Neutrophil (primary cell): ENCODE measurements at regions not wholly inside any gene's neighbourhood (a gene's known extent, or its start where the extent isn't known, plus 50 kb on each side); places are given as distances from the start of the nearest gene placed in this dataset.

Experiments used
- H3K27ac ChIP-seq: fragments of 200-600 bp; sonication (generic); 2 replicates; pipeline ENCODE4 v1.5.1; 2016; ENCODE audit warnings: mild to moderate bottlenecking, moderate library complexity
- H3K27me3 ChIP-seq: fragments of 200-600 bp; sonication (generic); 2 replicates; pipeline ENCODE4 v1.6.0; 2016; ENCODE audit warnings: mild to moderate bottlenecking
- H3K36me3 ChIP-seq: fragments of 200-600 bp; sonication (generic); 2 replicates; pipeline ENCODE4 v1.5.1; 2017
- H3K4me1 ChIP-seq, 2 experiments: fragments of 200-600 bp in 1 of 2; sonication (generic) in 1 of 2; 1 replicate in 1 of 2; 2 replicates in 1 of 2; pipeline versions ENCODE4 v1.5.1 to v1.6.1; 2013 to 2016; ENCODE audit warnings: low read depth in 1 of 2, low read length in 1 of 2, mild to moderate bottlenecking in 1 of 2, moderate library complexity in 1 of 2; ENCODE audit not compliant: control insufficient read depth in 1 of 2, insufficient read depth in 1 of 2
- H3K4me3 ChIP-seq, 2 experiments: fragments of 200-600 bp in 1 of 2; sonication (generic) in 1 of 2; 1 replicate in 1 of 2; 2 replicates in 1 of 2; pipeline ENCODE4 v1.5.1; 2013 to 2016; ENCODE audit warnings: low read depth in 1 of 2, low read length in 1 of 2, mild to moderate bottlenecking in 1 of 2, moderate library complexity in 1 of 2
- H3K9me3 ChIP-seq: fragments of 200-600 bp; sonication (generic); 2 replicates; pipeline ENCODE4 v1.5.1; 2016
- TF ChIP-seq, protein P1 (sequence below): fragments of 200-600 bp; sonication (generic); IDR thresholded peaks from 2 replicates; pipeline ENCODE4 v1.5.1; 2016; ENCODE audit warnings: antibody characterized with exemption

DNA sequence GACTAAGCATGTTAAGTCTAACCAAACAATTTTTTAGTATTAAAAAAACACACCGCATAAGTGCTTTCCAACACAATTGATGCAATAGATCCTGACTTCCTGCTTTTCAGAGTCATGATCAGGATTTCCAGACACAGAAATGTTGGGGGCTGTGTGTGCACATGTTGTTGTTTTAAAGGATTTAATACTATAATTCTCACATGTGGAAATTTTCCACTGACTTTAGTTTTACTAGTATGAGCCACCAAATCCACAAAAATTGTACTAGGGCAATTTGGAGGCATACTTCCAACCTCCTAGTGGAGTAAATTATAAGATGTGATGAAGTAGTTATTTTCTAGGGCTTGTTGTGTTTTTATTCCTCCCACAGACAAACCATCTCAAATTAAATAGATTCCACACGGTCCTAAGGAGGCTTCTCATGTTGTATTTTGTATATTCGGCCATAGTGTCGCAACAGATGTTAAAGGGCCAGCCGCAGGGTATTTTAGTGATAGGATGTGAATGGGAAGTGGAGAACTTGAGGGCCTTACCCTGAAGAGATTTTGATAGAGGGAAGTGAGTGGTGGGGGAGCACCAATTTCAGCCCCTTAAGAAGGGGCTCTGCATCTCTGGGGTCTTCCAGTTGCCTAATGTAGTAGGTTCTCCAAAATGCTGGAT is 108.9 kb upstream of the KLF7 start:
- TF ChIP-seq, protein P1, sequence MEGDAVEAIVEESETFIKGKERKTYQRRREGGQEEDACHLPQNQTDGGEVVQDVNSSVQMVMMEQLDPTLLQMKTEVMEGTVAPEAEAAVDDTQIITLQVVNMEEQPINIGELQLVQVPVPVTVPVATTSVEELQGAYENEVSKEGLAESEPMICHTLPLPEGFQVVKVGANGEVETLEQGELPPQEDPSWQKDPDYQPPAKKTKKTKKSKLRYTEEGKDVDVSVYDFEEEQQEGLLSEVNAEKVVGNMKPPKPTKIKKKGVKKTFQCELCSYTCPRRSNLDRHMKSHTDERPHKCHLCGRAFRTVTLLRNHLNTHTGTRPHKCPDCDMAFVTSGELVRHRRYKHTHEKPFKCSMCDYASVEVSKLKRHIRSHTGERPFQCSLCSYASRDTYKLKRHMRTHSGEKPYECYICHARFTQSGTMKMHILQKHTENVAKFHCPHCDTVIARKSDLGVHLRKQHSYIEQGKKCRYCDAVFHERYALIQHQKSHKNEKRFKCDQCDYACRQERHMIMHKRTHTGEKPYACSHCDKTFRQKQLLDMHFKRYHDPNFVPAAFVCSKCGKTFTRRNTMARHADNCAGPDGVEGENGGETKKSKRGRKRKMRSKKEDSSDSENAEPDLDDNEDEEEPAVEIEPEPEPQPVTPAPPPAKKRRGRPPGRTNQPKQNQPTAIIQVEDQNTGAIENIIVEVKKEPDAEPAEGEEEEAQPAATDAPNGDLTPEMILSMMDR: no peak
- Histone ChIP-seq H3K27me3 (no peaks in the 10 kb centered on the region), H3K27ac (no peak overlapping the region), H3K36me3 (no peaks in the 10 kb centered on the region), H3K9me3 (no peaks in the 10 kb centered on the region), H3K4me3 (no peak overlapping the region), H3K4me1 (peaks cover 3 to 6% of the 10 kb centered on the region in 2 experiments)

DNA sequence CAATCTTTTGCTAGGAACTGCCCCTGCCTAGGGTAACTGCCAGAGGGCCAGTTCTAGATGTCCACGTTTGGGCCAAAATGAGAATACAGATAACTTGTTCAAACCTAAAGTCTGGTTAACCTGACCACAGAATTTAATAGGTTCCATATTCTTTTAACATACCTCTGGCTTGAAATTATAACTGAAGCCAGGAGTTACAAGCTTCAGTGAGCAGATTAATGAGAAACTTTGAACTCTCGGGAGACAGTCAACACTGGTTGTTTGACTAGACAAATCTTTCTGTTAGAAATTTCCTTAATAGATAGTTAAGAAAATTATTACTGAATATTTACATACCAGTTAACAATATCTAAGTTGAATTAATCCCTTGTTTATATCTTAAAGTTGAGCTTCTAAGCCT is 110.0 kb upstream of the KLF7 start:
- H3K4me1 ChIP-seq: peaks cover 3 to 6% of the 10 kb centered on the region in 2 experiments
- no peak overlapping the region for H3K4me3 ChIP-seq
- no peaks in the 10 kb centered on the region for H3K36me3 ChIP-seq
- H3K27ac ChIP-seq: no peak overlapping the region
- TF ChIP-seq, protein P1: no peak
- H3K9me3 ChIP-seq: no peaks in the 10 kb centered on the region
- H3K27me3 ChIP-seq: no peaks in the 10 kb centered on the region

DNA sequence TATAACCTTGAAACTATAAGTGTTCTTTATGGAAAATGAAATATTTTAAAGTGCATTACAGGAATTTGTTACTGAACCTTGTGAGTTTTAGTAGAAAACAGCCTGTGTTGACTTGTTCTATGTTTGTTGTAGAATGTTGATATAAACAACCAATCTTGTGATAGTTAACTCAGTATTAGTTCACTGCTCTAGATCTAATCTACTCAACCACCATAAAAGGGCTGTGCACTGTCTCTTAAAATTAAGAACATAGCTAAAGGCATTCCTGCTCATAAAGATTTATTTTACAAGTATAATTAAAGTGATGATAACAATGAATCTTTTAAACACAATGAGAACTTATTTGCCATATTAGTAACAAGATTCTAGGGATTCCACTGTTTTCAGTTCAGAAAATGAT is 110.5 kb upstream of the KLF7 start:
- Histone ChIP-seq H3K4me3 (no peak overlapping the region), H3K9me3 (no peaks in the 10 kb centered on the region), H3K27me3 (no peaks in the 10 kb centered on the region), H3K4me1 (peaks cover 3 to 6% of the 10 kb centered on the region in 2 experiments), H3K27ac (no peak overlapping the region), H3K36me3 (no peaks in the 10 kb centered on the region)
- TF ChIP-seq, protein P1: no peak

DNA sequence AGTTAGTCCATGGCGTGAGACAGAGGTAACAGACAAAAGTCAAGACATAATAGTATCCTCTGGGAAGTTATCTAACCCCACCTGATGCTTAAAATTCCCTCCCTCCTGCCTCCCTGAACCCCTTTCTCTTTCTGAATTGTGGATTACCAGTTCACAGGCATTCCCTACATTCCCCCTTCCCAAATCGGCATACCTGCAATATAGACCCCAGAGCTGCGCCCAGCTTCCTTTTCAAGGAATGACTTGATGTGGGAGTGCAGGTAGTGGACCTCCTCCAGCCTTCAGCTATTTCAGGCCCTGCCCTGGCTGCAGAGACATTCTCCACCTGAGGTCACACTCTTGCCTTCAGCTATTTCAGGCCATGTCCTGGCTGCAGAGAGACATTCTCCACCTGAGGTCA is 111.1 kb upstream of the KLF7 start:
- no peaks in the 10 kb centered on the region for H3K36me3 ChIP-seq
- no peaks in the 10 kb centered on the region for H3K27me3 ChIP-seq
- TF ChIP-seq, protein P1: no peak
- peaks cover 3 to 6% of the 10 kb centered on the region in 2 experiments for H3K4me1 ChIP-seq
- H3K27ac ChIP-seq: no peak overlapping the region
- no peak overlapping the region for H3K4me3 ChIP-seq
- no peaks in the 10 kb centered on the region for H3K9me3 ChIP-seq

DNA sequence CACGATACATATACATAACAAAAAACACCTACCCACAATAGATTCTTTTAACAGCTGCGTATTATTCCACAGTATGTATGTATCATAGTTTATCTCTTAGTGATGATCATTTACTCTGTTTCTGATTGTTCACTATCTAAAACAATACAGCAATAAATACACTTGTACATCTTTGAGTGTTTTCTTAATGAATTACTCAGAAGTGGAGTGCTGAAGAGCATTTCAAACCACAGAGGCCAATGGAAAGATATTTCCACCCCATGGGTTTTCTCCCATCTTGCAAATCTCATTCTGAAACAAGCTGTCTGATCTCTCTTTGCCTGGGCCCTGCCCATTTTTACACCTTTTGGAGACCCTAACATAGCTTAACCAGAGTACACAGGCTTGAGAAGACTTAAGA is 113.8 kb upstream of the KLF7 start:
- Histone ChIP-seq H3K4me3 (no peak overlapping the region), H3K36me3 (no peaks in the 10 kb centered on the region), H3K27me3 (no peaks in the 10 kb centered on the region), H3K9me3 (no peaks in the 10 kb centered on the region), H3K4me1 (peaks cover 2 to 4% of the 10 kb centered on the region in 2 experiments), H3K27ac (no peak overlapping the region)
- TF ChIP-seq, protein P1: no peak

DNA sequence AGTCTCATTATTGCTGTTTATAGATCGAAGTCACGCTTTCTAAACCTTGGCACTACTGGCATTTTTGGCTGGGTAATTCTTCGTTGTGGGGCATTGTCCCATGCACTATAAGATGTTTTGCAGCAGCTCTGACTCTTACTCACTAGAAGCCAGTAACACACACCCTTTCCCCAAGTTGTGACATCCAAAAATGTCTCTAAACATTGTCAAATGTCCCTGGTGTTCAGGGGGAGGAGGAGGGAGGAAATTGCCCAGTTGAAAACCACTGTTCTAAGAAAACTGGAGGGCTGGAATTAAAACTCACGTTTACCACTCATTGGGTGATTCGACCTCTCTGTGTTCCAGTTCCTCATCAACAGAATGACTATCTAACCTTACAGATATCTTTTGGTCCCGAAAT is 115.7 kb upstream of the KLF7 start:
- no peaks in the 10 kb centered on the region for H3K4me1 ChIP-seq
- no peaks in the 10 kb centered on the region for H3K9me3 ChIP-seq
- no peak overlapping the region for H3K27ac ChIP-seq
- H3K4me3 ChIP-seq: no peak overlapping the region
- no peaks in the 10 kb centered on the region for H3K36me3 ChIP-seq
- H3K27me3 ChIP-seq: no peaks in the 10 kb centered on the region
- TF ChIP-seq, protein P1: no peak
